H1 (cell line): ENCODE measurements at regions not wholly inside any gene's neighbourhood (a gene's known extent, or its start where the extent isn't known, plus 50 kb on each side); places are given as distances from the start of the nearest gene placed in this dataset.

Experiments used
- CTCF ChIA-PET: fragments of 300-600 bp; sonication (Branson Sonifier 250); formaldehyde crosslinking; loops from one replicate; lab custom pipeline; 2021; ENCODE audit not compliant: partially characterized antibody; lab: Charles Lee
- POLR2A ChIA-PET: fragments of 300-600 bp; sonication (Branson Sonifier 250); formaldehyde crosslinking; loops from one replicate; lab custom pipeline; 2021; ENCODE audit warnings: inconsistent platforms; ENCODE audit not compliant: partially characterized antibody; lab: Charles Lee
- DNase-seq, 2 experiments: peaks; one replicate each; pipeline versions ENCODE4 v3.0.0 to v3.0.0-alpha.2; 2010 to 2022; ENCODE audit warnings: low spot score in 2 of 2, low read depth in 1 of 2, mixed read lengths in 1 of 2
- FAIRE-seq: peaks from 2 replicates; lab custom pipeline; 2011; peaks lifted over from hg19 to GRCh38; lab: Jason Lieb, UNC
- H2AFZ ChIP-seq: 2 replicates; pipeline ENCODE4 v1.8.1; 2012; ENCODE audit warnings: low read length, inconsistent platforms
- H2AK5ac ChIP-seq: 2 replicates; pipeline ENCODE4 v1.6.1; 2013; ENCODE audit warnings: low read depth, low read length
- H2BK120ac ChIP-seq: replicated peaks from 2 replicates; pipeline ENCODE3; 2013; ENCODE audit warnings: low read depth, low read length, inconsistent platforms
- H2BK12ac ChIP-seq: 2 replicates; pipeline ENCODE4 v1.6.1; 2013; ENCODE audit warnings: low read depth, low read length
- H2BK15ac ChIP-seq: 2 replicates; pipeline ENCODE4 v1.6.1; 2013; ENCODE audit warnings: low read length
- H2BK20ac ChIP-seq: 2 replicates; pipeline ENCODE4 v1.6.1; 2013; ENCODE audit warnings: low read length
- H2BK5ac ChIP-seq: 2 replicates; pipeline ENCODE4 v1.6.1; 2013; ENCODE audit warnings: low read depth, low read length
- H3K14ac ChIP-seq: 2 replicates; pipeline ENCODE4 v1.6.1; 2013; ENCODE audit warnings: inconsistent platforms; ENCODE audit not compliant: insufficient read length
- H3K18ac ChIP-seq: 2 replicates; pipeline ENCODE4 v1.6.1; 2013; ENCODE audit warnings: low read length; ENCODE audit errors: extremely low read depth
- H3K23ac ChIP-seq: 2 replicates; pipeline ENCODE4 v1.6.1; 2013; ENCODE audit warnings: inconsistent platforms; ENCODE audit not compliant: insufficient read length
- H3K23me2 ChIP-seq: 2 replicates; pipeline ENCODE4 v1.6.1; 2013; ENCODE audit warnings: low read depth, low read length
- H3K27ac ChIP-seq: 2 replicates; pipeline ENCODE4 v1.6.1; 2011; ENCODE audit warnings: low read depth, low read length, inconsistent platforms
- H3K27me3 ChIP-seq, 4 experiments: replicated peaks in 1 of 4; 1 replicate in 1 of 4; 2 replicates in 3 of 4; pipeline versions ENCODE4 v1.6.1 to v1.8.1; 2011 to 2013; ENCODE audit warnings: low read length in 3 of 4, mild to moderate bottlenecking in 3 of 4, inconsistent platforms in 2 of 4, mixed read lengths in 2 of 4, moderate library complexity in 1 of 4; ENCODE audit not compliant: control insufficient read depth in 3 of 4, insufficient read depth in 3 of 4; ENCODE audit errors: extremely low read depth in 1 of 4
- H3K36me3 ChIP-seq, 4 experiments: 2 replicates each; pipeline versions ENCODE4 v1.6.1 to v1.8.1; 2011 to 2013; ENCODE audit warnings: mild to moderate bottlenecking in 4 of 4, low read length in 3 of 4, moderate library complexity in 2 of 4, control low read depth in 1 of 4, inconsistent platforms in 1 of 4; ENCODE audit not compliant: insufficient read depth in 4 of 4, control insufficient read depth in 2 of 4
- H3K4ac ChIP-seq: replicated peaks from 2 replicates; pipeline ENCODE3; 2013; ENCODE audit warnings: low read length, low read depth, mixed read lengths, inconsistent platforms; ENCODE audit not compliant: insufficient read length
- H3K4me1 ChIP-seq, 4 experiments: replicated peaks in 1 of 4; 1 replicate in 1 of 4; 2 replicates in 3 of 4; pipeline versions ENCODE4 v1.6.1 to v1.8.1; 2011 to 2013; ENCODE audit warnings: low read length in 3 of 4, inconsistent platforms in 2 of 4, mixed read lengths in 1 of 4; ENCODE audit not compliant: insufficient read depth in 4 of 4, control insufficient read depth in 3 of 4
- H3K4me2 ChIP-seq, 2 experiments: 2 replicates each; pipeline versions ENCODE4 v1.6.1 to v1.8.1; 2011 to 2013; ENCODE audit warnings: low read depth in 2 of 2, low read length in 2 of 2, control low read depth in 1 of 2, inconsistent platforms in 1 of 2, mild to moderate bottlenecking in 1 of 2; ENCODE audit not compliant: insufficient read depth in 1 of 2
- H3K4me3 ChIP-seq, 4 experiments: fragments of 200-600, 300-600 bp in 1 of 4; sonication (generic), shearing (Covaris generic), sonication (Bioruptor Twin) in 1 of 4; 2 replicates each; pipeline versions ENCODE4 v1.5.1 to v1.8.1; 2011 to 2016; ENCODE audit warnings: low read length in 4 of 4, low read depth in 3 of 4, control low read depth in 2 of 4, inconsistent platforms in 2 of 4, mild to moderate bottlenecking in 2 of 4, mixed read lengths in 1 of 4, moderate library complexity in 1 of 4; ENCODE audit not compliant: insufficient read depth in 2 of 4; ENCODE audit errors: extremely low read depth in 1 of 4
- H3K56ac ChIP-seq: replicated peaks from 2 replicates; pipeline ENCODE3; 2013; ENCODE audit warnings: low read depth, mild to moderate bottlenecking, mixed read lengths, low read length, inconsistent platforms; ENCODE audit not compliant: insufficient read length
- H3K79me1 ChIP-seq: 2 replicates; pipeline ENCODE4 v1.6.1; 2013; ENCODE audit warnings: low read depth, low read length, control low read depth
- H3K79me2 ChIP-seq, 2 experiments: 2 replicates each; pipeline versions ENCODE4 v1.6.1 to v1.8.1; 2012 to 2013; ENCODE audit warnings: low read length in 2 of 2, mild to moderate bottlenecking in 2 of 2, inconsistent platforms in 1 of 2; ENCODE audit not compliant: insufficient read depth in 2 of 2, control insufficient read depth in 1 of 2
- H3K9ac ChIP-seq, 4 experiments: replicated peaks in 1 of 4; 1 replicate in 1 of 4; 2 replicates in 3 of 4; pipeline versions ENCODE4 v1.6.1 to v1.8.1; 2011 to 2013; ENCODE audit warnings: low read depth in 3 of 4, low read length in 3 of 4, control low read depth in 2 of 4, mild to moderate bottlenecking in 2 of 4, moderate library complexity in 2 of 4, inconsistent platforms in 1 of 4; ENCODE audit errors: extremely low read depth in 1 of 4
- H3K9me3 ChIP-seq, 2 experiments: 2 replicates each; pipeline versions ENCODE4 v1.6.1 to v1.8.1; 2012 to 2013; ENCODE audit warnings: mild to moderate bottlenecking in 2 of 2, moderate library complexity in 2 of 2, control low read depth in 1 of 2, inconsistent platforms in 1 of 2, low read depth in 1 of 2, low read length in 1 of 2, mixed read lengths in 1 of 2; ENCODE audit not compliant: insufficient read depth in 2 of 2
- H4K20me1 ChIP-seq, 2 experiments: replicated peaks in 1 of 2; 2 replicates each; pipeline versions ENCODE3 to v1.8.1; 2011 to 2013; ENCODE audit warnings: inconsistent platforms in 2 of 2, low read length in 2 of 2, mild to moderate bottlenecking in 1 of 2; ENCODE audit not compliant: insufficient read depth in 2 of 2, control insufficient read depth in 1 of 2
- H4K5ac ChIP-seq: 2 replicates; pipeline ENCODE4 v1.6.1; 2013; ENCODE audit warnings: low read length, low read depth, mixed read lengths, inconsistent platforms; ENCODE audit not compliant: insufficient read length
- H4K8ac ChIP-seq: 2 replicates; pipeline ENCODE4 v1.8.0; 2013; ENCODE audit warnings: mild to moderate bottlenecking, moderate library complexity, low read length, inconsistent platforms; ENCODE audit not compliant: insufficient read depth; ENCODE audit errors: extremely low read depth
- H4K91ac ChIP-seq: replicated peaks from 2 replicates; pipeline ENCODE3; 2013; ENCODE audit warnings: low read length, mixed read lengths, inconsistent platforms; ENCODE audit not compliant: insufficient read length
- CBX8 ChIP-seq: fragments of 300-800, 300-1000 bp; sonication (generic); IDR thresholded peaks from 2 replicates; pipeline ENCODE4 v1.7.1; 2016; ENCODE audit warnings: low read depth, low read length, borderline replicate concordance
- CREB1 ChIP-seq: IDR thresholded peaks from 2 replicates; pipeline ENCODE4 v1.6.1; 2012; ENCODE audit warnings: inconsistent platforms
- EGR1 ChIP-seq: IDR thresholded peaks from 2 replicates; pipeline ENCODE4 v1.6.1; 2011; ENCODE audit warnings: low read depth, low read length, borderline replicate concordance
- SAP30 ChIP-seq: fragments of 300-600 bp; sonication (generic); IDR thresholded peaks from 2 replicates; pipeline ENCODE4 v1.7.1; 2012; ENCODE audit warnings: low read length, moderate library complexity, mild to moderate bottlenecking, inconsistent platforms; ENCODE audit not compliant: insufficient read depth, insufficient replicate concordance
- SIX5 ChIP-seq: IDR thresholded peaks from 2 replicates; pipeline ENCODE4 v1.6.1; 2011; ENCODE audit warnings: mild to moderate bottlenecking, low read depth, low read length
- SP1 ChIP-seq: IDR thresholded peaks from 2 replicates; pipeline ENCODE4 v1.6.1; 2011; ENCODE audit warnings: low read depth, low read length
- USF2 ChIP-seq: IDR thresholded peaks from 2 replicates; pipeline ENCODE4 v1.6.1; 2011; ENCODE audit warnings: low read length, improper control_type of control experiment
- WGBS, 2 experiments: shearing (Covaris generic) in 1 of 2; methylation state at CpG; one replicate each; pipeline versions ENCODE4 v1.1.6 to v1.1.7; 2013 to 2015; ENCODE audit warnings: low lambda C conversion rate in 2 of 2, mixed read lengths in 2 of 2, inconsistent platforms in 1 of 2, low coverage in 1 of 2, missing lambda C conversion rate in 1 of 2; ENCODE audit not compliant: insufficient replicate concordance in 2 of 2, insufficient coverage in 1 of 2, insufficient read length in 1 of 2; ENCODE audit errors: extremely low coverage in 1 of 2, missing lambda C conversion rate in 1 of 2; 5-methylcytosine and 5-hydroxymethylcytosine counted together

- H2AFZ ChIP-seq, result no peak overlapping the region
- H4K91ac ChIP-seq, result no peak overlapping the region
- no peak overlapping the region for H3K4ac ChIP-seq
- H3K36me3 ChIP-seq, result no peaks in the 10 kb centered on the region
- no peak overlapping the region for H3K4me2 ChIP-seq
- no peak overlapping the region for H2BK12ac ChIP-seq
- H3K27me3 ChIP-seq, result no peaks in the 10 kb centered on the region
- H4K8ac ChIP-seq, result no peak overlapping the region
- no peak overlapping the region for H2BK5ac ChIP-seq
- DNase-seq (no peak), FAIRE-seq (no peak)
- 90% methylated on average over 3 of the region's 3 CpGs; no CpG with 5 or more reads in 1 of the 2 experiments for WGBS, 2 experiments
- no peak overlapping the region for H2BK20ac ChIP-seq
- H3K23ac ChIP-seq, result no peak overlapping the region
- H3K79me2 ChIP-seq, result no peaks in the 10 kb centered on the region
- no peak overlapping the region for H2BK15ac ChIP-seq
- H3K27ac ChIP-seq, result no peak overlapping the region
- no peaks in the 10 kb centered on the region for H3K79me1 ChIP-seq
- no peak overlapping the region for H3K14ac ChIP-seq
- no peak overlapping the region for H3K4me3 ChIP-seq
- ChIA-PET CTCF (no interaction called here), POLR2A (no interaction called here)
- no peaks in the 10 kb centered on the region for H3K23me2 ChIP-seq
- H3K4me1 ChIP-seq, result no peaks in the 10 kb centered on the region
- no peak overlapping the region for H3K18ac ChIP-seq
- H3K9ac ChIP-seq, result no peak overlapping the region
- H4K20me1 ChIP-seq, result no peaks in the 10 kb centered on the region
- no peak overlapping the region for H3K56ac ChIP-seq
- no peaks in the 10 kb centered on the region for H3K9me3 ChIP-seq
- H2AK5ac ChIP-seq, result no peak overlapping the region
- H4K5ac ChIP-seq, result no peak overlapping the region
- H2BK120ac ChIP-seq, result no peak overlapping the region
- TF ChIP-seq SIX5 (no peak), SAP30 (no peak), USF2 (no peak), SP1 (no peak), CBX8 (no peak), CREB1 (no peak), EGR1 (no peak)
Measured at GRCh38 chr11:111172321-111172862, 73.1 kb upstream of the POU2AF2 start.
